ENCODE measurements at regions not wholly inside any gene's neighbourhood (a gene's known extent, or its start where the extent isn't known, plus 50 kb on each side); places are given as distances from the start of the nearest gene placed in this dataset.
"Not testable (repeated sequence)": the region's sequence is repeated elsewhere in the genome, so short reads cannot be mapped to it uniquely, and the experiment has no call there.

GRCh38 chr6:33507261-33507660 is 52.9 kb downstream of the ZBTB9 start:
- in situ Hi-C loops (cut with HindIII; ENCODE audit: low pct_ligation_motif_present, low sequenced_read_pairs), result no loop called here
- no peaks in the 10 kb centered on the region for H3K36me3 ChIP-seq (replicated peaks)
- no peak for TF ChIP-seq CTCF (IDR thresholded peaks at IDR 0.05; ENCODE audit: low read depth, low read length, missing control alignments)

GRCh38 chr6:33508935-33509926 is 54.9 kb downstream of the ZBTB9 start:
- no peak for TF ChIP-seq CTCF (IDR thresholded peaks at IDR 0.05; ENCODE audit: low read depth, low read length, missing control alignments)
- Histone ChIP-seq H3K27me3 (replicated peaks) (peaks cover 6% of the 10 kb centered on the region), H3K36me3 (replicated peaks) (no peaks in the 10 kb centered on the region), H3K4me3 (ENCODE audit: low read depth, low read length) (no peak overlapping the region), H3K27ac (no peak overlapping the region)
- in situ Hi-C loops (cut with HindIII; ENCODE audit: low pct_ligation_motif_present, low sequenced_read_pairs), result no loop called here
- DNase-seq, result no peak

More at GRCh38 chr6:33507261-33507660, 52.9 kb downstream of the ZBTB9 start:
- H3K27me3 ChIP-seq (replicated peaks), result peaks cover 2% of the 10 kb centered on the region
- no peak overlapping the region for H3K4me3 ChIP-seq (ENCODE audit: low read depth, low read length)
- H3K27ac ChIP-seq, result no peak overlapping the region
- DNase-seq, result no peak

- Histone ChIP-seq H3K27me3 (replicated peaks) (peaks cover 6% of the 10 kb centered on the region), H3K4me3 (ENCODE audit: low read depth, low read length) (no peak overlapping the region), H3K27ac (no peak overlapping the region), H3K36me3 (replicated peaks) (no peaks in the 10 kb centered on the region)
- TF ChIP-seq CTCF (IDR thresholded peaks at IDR 0.05; ENCODE audit: low read depth, low read length, missing control alignments), result peak; percentile 10
- DNase-seq, result no peak
- in situ Hi-C loops (cut with HindIII; ENCODE audit: low pct_ligation_motif_present, low sequenced_read_pairs), result no loop called here
Observed at GRCh38 chr6:33513213-33513612, 58.8 kb downstream of the ZBTB9 start.

GRCh38 chr6:33516726-33517125 is 62.4 kb downstream of the ZBTB9 start:
- H3K27me3 ChIP-seq (replicated peaks), result peaks cover 6% of the 10 kb centered on the region
- no peak for TF ChIP-seq CTCF (IDR thresholded peaks at IDR 0.05; ENCODE audit: low read depth, low read length, missing control alignments)
- H3K4me3 ChIP-seq (ENCODE audit: low read depth, low read length), result no peak overlapping the region
- no peak for DNase-seq
- in situ Hi-C loops (cut with HindIII; ENCODE audit: low pct_ligation_motif_present, low sequenced_read_pairs), result no loop called here
- no peak overlapping the region for H3K27ac ChIP-seq
- H3K36me3 ChIP-seq (replicated peaks), result no peaks in the 10 kb centered on the region

GRCh38 chr6:33520636-33521488 is 59.2 kb downstream of the BAK1 start:
- in situ Hi-C loops (cut with HindIII; ENCODE audit: low pct_ligation_motif_present, low sequenced_read_pairs); H3K27ac ChIP-seq; H3K36me3 ChIP-seq (replicated peaks); DNase-seq; H3K4me3 ChIP-seq (ENCODE audit: low read depth, low read length); H3K27me3 ChIP-seq (replicated peaks): not testable (repeated sequence)

Measured in brain microvascular endothelial cell (primary cell).